OCI-M2 (cell line): ENCODE measurements at regions not wholly inside any gene's neighbourhood (a gene's known extent, or its start where the extent isn't known, plus 50 kb on each side); places are given as distances from the start of the nearest gene placed in this dataset.

Source experiments
- DNase-seq: peaks from one replicate; lab custom pipeline; 2025; ENCODE audit not compliant: unreplicated experiment; lab: John Stamatoyannopoulos, UW

GRCh38 chr5:74074111-74074510 lies 448.1 kb downstream of the ARHGEF28 start:
- no peak for DNase-seq

GRCh38 chr5:74073257-74073656 lies 447.3 kb downstream of the ARHGEF28 start:
- DNase-seq, result no peak

DNA sequence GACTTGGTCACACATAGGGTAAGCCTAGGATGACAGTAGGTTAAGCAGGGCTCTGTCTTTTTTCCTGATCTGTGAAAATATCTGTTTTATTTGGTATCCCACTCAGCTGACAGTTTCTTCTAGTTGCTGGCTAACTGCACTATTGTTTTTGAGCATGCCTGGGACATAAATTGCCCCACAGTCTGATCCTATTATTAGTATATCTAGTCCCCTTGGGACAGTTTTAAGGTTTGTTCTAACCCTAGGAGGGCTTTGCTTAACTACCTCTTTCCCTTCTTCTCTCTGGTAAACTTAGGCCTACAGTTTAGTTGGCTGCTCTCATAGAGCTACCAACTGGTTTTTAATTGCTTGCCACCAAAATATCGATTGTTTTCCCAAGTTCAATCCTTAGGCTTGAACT lies 446.6 kb downstream of the ARHGEF28 start:
- DNase-seq, result no peak

DNA sequence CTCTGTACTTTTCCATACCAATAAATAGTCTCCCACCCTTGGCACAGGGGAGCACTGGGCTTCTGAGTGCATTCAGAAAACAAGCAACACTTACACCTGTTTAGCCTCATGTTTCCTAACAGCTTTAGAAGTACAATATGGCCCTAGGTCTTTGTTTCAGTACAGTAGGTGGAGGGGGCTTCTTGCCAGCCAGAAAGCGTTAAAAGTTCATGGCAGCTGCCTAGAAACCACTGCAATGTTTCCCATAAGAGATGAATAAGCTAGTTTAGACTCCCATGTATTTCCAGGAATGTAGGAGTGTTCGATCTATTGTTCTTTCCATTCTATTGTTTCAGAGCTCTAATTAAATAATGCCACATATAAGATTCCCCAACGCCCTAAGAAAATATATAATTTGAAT lies 444.8 kb downstream of the ARHGEF28 start:
- no peak for DNase-seq

DNA sequence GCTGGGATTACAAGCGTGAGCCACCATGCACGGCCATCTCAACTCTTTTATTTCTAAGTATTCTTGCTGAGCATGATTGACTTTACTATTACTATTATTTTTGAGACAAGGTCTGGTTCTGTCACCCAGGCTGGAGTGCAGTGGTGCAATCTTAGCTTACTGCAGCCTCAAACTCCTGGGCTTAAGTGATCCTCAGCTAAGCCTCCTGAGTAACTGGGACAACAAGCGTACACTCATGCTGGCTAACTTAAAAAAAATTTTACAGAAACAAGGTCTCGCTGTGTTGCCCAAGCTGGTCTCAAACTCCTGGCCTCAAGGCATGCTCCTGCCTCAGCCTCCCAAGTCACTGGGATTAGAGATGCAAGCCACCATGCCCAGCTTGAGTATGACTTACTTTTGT lies 443.7 kb downstream of the ARHGEF28 start:
- no peak for DNase-seq

DNA sequence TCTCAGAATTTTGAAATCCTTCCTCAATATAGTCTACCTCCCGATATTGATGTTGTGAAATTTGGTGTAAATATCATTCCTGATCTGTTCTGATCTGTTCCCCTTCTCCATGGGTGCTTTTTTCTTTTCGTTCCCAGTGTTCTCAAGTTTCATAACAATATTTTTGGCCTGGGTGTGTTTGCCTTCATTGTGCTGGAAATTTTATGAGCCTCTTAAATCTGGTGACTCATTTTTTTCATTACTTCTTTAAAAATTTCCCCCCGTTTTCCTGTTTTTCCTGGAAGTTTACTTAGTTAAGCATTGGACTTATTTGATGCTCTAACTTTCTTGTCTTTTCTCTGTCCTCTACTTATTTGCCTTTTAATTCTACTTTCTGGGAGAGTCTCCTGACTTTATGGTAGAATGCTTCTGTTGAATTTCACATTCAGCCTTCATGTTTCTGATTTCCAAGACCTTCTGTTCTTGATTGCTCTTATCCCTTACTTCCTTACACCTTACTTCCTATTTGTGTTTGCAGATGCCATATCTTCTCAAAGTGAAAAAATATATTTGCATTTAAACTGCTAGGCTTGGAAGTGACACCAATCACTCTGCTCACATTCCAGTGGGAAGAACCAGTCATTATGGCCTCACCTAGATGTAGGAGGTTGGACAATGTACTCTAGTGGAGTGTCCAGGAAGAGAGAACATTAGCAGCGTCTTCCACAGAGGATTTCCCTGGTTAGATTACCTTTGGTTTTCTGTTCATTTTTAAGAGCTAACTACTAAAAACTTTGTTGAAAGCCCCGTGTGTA lies 441.9 kb downstream of the ARHGEF28 start:
- no peak for DNase-seq

DNA sequence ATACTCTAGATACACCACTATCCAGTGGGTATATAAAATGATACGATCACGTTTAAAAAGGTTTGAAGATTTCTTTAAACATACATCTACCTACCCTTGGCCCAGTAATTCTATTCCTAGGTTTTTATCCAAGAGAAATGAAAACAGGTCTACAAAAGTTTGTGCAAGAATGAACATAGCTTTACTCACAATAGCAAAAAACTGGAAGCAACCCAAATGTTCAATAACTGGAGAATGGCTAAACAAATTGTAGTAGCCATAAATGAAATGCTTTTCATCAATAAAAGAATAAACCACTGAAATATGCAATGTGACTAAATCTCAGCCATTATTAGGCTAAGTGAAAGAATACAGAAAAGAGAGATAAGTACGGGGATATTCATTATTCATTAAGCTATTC lies 438.9 kb downstream of the ARHGEF28 start:
- DNase-seq, result no peak

DNA sequence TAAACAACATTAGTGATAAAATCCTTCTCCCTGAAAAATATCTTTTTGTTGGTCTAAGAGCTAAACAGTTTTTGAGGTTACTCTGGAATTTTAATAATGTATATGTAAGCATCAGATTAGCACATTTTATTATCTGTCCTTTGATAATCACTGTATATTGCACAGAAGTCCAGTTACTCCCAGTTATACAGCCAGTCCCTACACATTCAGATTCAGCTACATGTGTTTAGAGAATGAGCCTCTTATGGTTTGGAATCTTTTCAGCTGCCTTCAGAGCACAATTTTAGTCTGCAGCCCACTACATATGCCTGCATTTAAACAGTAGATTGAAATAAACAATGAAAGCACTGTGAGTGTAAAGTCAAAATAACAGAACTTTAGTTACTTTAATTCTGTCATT lies 438.2 kb downstream of the ARHGEF28 start:
- no peak for DNase-seq

GRCh38 chr5:74063821-74064220 lies 437.8 kb downstream of the ARHGEF28 start:
- no peak for DNase-seq

DNA sequence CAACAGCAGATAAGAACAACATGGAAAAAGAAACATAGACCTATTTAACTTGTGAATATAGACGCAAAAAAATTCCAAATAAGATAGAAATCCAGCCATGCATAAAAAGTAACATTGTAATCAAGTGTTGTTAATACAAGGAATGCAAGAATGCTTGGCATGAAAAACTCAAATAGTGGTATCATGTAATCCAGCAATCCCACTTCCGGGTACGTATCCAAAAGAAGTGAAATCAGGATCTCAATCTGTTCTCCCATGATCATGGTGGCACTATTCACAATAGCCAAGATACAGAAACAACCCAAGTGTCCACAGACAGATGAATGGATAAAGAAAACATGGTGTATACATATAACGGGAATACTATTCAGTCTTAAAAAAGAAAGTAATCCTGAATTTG lies 437.4 kb downstream of the ARHGEF28 start:
- DNase-seq, result no peak

- no peak for DNase-seq
These were observed 435.3 kb downstream of the ARHGEF28 start for GRCh38 chr5:74061292-74061691.

DNA sequence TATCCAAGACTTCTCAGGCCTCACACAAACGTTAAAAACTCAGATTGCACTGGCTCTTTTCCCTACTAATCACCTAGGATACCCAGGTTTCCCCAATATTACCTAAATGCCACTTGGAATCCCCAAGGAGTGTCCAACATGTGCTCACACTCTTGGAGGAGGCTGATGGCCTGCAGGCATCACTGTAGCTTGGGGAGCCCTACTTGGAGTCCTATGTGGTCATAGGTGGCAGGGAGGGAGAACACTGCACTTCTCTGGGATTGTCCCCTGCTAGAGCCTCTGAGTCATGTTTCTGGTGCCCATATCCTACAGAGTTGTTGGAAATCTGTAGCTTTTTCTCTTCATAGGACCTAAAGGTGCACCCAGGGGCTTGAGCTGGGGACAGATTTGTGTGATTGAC lies 433.7 kb downstream of the ARHGEF28 start:
- no peak for DNase-seq

DNA sequence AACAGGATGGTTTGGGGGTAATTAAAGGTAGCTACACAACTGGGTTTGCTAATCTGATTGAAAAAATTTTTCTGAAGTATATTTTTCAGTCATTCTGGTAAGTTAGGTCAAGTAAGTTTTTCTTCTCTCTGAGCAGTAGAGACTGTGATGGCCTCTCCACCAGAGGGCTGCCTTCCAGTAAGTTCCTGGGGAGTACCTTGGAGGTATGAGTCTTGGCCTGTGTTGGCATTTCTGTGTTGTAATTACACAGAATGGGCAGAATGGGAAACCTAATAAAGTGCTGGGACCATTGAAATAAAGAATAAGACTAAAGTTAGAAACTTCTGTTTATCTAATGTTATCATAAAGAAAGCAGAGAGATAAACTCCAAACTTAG lies 430.8 kb downstream of the ARHGEF28 start:
- DNase-seq, result no peak

DNA sequence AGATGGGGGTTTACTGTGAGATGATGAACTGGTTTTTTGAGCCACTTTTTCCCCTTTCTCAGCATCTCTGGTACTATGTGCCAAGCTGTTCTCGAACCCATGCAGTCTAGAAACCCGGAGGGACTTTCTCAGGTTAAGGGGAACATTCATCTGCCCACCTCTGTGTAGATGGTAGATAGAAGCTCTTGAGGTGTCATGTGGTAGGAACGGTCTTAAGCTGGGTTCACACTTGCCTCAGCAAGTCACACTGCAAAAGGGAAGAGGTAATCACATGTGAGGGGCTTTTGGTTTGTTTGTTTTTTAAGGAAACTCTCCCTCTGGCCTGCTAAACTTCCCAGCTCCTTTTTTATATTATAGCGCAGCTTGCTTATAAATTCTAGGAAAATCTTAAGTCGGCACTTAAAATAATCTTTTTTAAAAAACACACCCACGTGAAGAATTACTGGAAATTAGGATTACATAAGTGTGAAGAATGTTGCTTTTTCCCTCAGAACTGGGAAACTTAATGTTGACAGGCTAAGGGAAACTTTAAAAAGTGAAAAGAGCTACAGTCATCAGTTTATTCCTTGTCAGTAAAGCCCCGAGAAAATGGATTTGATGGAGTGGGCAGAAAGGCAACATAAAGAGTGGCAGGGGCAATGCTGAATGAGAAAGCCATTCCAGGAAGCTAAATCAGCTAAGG lies 430.3 kb downstream of the ARHGEF28 start:
- no peak for DNase-seq

- DNase-seq, result no peak
These were observed 429.6 kb downstream of the ARHGEF28 start for GRCh38 chr5:74055486-74056106.

DNA sequence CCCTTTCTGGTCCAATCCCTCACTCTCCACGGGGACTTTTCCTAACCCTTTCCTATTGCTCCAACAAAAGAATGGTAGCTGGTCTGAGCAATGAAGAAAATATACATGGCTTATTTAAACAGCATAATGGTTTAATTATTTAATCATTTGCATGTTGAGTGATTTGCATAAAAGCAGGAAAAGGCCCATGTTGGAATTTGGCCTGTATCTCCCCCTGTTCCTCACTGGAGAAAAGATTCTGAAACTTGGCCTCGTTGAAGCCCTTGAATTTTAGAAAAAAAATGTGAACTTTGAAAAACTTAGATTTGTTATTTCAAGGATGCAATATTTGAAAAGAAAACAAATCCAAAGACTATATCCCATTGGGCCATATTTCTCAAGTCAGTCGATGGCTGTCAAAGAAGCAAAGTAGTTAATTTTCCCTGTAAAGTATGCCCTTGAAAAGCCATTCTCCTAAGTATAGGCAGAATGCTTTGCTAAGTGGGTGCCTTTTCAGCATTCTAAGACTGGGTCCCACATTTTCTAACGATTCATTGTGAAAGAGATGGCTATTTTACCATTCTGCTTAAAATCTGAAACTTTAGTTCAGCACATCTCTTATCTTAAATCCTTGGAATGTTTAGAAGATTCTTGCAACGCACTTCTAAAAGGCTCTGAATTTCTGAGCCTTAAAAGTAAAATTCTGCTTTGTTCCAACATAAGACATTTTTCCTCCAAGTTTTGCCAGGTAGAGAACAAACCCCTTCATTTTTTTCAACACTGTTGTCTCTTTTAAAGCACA lies 428.8 kb downstream of the ARHGEF28 start:
- DNase-seq, result no peak

DNA sequence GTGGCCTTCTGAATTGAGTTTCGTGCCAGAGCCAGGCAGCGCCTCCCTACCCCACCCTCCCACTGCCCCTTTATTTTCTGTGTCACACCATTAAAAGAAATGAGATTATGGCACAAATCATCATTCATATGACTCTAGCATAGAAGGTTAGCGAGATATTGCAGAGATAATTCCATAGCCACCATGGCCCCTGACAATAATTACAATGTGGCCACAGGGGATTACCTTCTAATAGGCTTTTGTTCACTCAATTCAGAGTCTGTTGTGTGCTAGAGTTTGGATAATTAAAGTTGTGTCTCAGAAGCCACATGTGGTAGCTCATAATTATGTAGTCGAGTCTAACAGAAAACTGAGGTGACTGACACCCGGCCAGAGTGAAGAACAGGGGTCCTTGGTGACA lies 428.1 kb downstream of the ARHGEF28 start:
- DNase-seq, result no peak

DNA sequence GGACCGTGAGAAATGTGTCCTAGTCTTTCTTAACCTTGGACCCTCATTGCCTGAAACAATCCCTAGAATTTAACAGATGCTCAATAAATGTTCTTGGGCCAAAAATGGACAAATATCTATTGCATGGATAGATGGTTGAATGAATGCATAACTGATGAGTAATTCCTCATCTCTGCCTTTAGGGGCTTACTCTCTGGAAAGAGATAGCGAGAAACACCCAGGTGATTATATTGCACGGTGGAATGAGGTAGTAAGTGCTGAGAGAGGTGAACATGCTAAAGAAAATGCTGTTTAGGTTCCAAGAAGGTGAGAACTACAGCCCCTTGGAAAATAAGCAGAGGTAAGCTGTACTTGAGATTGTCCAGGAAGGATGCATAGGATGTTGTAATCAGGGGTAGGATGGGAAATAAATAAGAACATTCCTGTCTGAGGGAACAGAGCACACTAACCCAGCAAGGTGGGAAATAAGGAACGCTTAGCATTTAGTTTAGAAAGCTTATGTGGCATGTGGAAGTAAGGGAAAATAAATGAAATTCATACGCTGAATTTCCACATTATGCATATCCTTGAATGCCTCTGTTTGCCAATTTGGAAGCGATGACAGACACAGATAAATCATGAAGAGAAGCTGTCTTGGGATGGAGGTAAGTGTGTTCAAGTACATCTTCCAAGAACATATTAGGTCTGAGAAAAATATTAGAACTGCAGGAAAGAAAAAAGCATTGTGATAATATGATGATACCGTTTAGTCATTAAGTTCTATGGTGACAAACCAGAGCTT lies 426.6 kb downstream of the ARHGEF28 start:
- no peak for DNase-seq

DNA sequence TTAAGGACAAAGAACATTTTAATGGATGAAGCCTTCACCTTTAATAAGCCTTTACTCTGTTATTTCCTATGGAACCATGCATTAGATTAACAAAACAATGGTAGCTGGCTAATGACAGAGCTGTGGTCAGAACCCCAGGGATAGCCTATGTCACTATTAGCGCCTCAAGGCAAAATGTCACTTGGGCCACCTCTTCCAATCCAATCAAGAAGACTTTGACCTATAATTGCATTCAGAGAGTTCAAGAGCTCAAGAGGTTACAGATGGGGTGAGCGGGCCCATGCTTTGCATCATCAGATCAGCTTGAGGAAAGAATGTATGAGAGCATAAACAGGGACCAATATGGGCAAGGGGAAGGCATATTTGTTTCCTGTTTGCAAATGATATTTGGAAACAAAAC lies 425.1 kb downstream of the ARHGEF28 start:
- DNase-seq, result no peak

DNA sequence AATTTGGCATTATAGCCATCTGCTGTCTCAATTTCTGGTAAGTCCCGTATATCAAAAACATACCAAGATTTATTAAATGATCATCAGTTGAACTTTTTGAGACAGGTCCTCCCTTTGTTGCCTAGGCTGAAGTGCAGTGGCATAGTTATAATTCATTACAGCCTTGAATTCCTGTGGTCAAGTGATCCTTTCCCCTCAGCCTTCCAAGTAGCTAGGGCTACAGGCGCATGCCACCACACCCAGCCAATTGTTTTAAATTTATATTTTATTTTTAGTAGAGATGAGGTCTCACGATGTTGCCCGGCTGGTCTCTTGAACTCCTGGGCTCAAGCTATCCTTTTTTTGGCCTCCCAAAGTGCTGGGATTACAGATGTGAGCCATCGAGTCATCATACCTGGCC lies 418.9 kb downstream of the ARHGEF28 start:
- DNase-seq, result no peak

DNA sequence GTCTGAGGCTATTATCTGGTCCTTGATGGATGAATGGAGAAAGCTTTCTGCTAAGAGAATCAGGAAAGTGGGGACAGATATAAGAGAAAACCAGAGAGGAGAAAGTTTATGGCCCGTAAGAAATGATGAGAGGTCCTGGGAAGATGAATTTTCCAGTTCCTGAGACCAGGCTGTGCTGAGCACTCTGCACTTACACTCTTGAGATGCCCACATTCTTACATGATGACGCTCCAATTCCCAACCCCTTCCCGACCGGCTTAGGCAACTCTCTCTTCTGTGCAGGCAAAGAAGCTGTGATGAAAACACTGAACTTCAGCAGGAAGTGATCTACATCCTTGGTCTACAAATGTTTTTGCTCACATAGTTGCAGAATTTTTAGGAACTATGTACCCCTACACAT lies 417.0 kb downstream of the ARHGEF28 start:
- DNase-seq, result no peak
